GM12891 (cell line): ENCODE measurements at regions not wholly inside any gene's neighbourhood (a gene's known extent, or its start where the extent isn't known, plus 50 kb on each side); places are given as distances from the start of the nearest gene placed in this dataset.

ENCODE experiments used
- POLR2A ChIP-seq: IDR thresholded peaks from 2 replicates; pipeline ENCODE4 v1.6.1; 2011; ENCODE audit warnings: low read depth, low read length, control low read depth
- POLR2AphosphoS5 ChIP-seq: IDR thresholded peaks from 2 replicates; pipeline ENCODE4 v1.6.1; 2011; ENCODE audit warnings: low read depth, low read length, control low read depth
- TAF1 ChIP-seq: IDR thresholded peaks from 2 replicates; pipeline ENCODE4 v1.6.1; 2011; ENCODE audit warnings: low read depth, low read length, control low read depth

DNA sequence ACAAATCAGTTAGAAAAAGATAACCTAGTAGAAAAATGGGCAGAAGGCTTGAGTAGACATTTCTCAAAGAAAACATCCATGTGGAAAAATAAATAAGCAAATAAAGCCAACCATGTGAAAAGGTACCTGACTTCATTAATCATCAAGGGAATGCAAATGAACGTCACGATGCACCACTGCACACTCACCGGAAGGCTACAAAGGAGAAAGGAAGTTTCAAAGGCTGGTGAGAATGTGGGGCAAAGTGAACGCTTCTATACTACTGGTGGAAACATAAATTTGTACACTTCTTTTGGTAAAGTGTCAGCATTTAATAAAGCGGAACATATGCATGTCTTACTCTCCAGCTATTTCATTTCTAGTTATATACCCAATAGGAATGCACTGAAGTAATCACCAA, 166.8 kb downstream of the CSNK2A3 start:
- no peak for TF ChIP-seq POLR2A
- no peak for TF ChIP-seq POLR2AphosphoS5
- TF ChIP-seq TAF1: no peak
